ENCODE measurements at regions not wholly inside any gene's neighbourhood (a gene's known extent, or its start where the extent isn't known, plus 50 kb on each side); places are given as distances from the start of the nearest gene placed in this dataset.

DNA sequence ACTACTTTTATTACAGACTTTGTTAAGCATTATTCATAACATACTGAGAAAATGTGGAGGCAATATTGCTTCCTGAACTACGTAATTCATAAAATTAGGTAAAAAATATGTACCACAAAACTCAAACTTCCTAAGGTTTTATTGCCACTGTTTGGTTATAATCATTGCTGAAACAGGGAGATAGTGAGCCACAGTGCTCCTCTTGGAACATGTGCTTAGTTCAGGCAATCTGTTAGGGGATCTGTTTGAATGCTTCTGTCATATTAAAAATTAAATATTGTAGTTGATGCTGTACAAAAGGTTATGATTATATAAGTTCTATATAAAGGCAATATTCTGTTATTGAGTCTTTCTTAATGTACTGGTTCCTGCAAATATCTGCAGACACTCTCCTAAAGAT is 480.7 kb downstream of the GRXCR1 start:
- no peak overlapping the region for H3K4me3 ChIP-seq
- intact Hi-C loops (cut with DNase I): no loop called here
- no peak for TF ChIP-seq CTCF (IDR thresholded peaks at IDR 0.05)
- H3K4me1 ChIP-seq: no peaks in the 10 kb centered on the region
- no peak overlapping the region for H3K27ac ChIP-seq
- no peaks in the 10 kb centered on the region for H3K9me3 ChIP-seq
- no peak for DNase-seq
- ATAC-seq: no peak
- WGBS, 3 donors: 78 to 89% (median 80%) methylated on average over 1 of the region's 1 CpG
- no peaks in the 10 kb centered on the region for H3K27me3 ChIP-seq (ENCODE audit: insufficient read depth in 3 of 3, low read length in 2 of 3)
- H3K36me3 ChIP-seq (ENCODE audit: insufficient read depth in 1 of 2, low read depth in 1 of 2): no peaks in the 10 kb centered on the region

- no peak overlapping the region for H3K27ac ChIP-seq
- no peak for TF ChIP-seq CTCF (IDR thresholded peaks at IDR 0.05)
- 46 to 64% (median 62%) methylated on average over 1 of the region's 1 CpG for WGBS, 3 donors
These were observed 481.8 kb downstream of the GRXCR1 start for GRCh38 chr4:43374216-43374751.

DNA sequence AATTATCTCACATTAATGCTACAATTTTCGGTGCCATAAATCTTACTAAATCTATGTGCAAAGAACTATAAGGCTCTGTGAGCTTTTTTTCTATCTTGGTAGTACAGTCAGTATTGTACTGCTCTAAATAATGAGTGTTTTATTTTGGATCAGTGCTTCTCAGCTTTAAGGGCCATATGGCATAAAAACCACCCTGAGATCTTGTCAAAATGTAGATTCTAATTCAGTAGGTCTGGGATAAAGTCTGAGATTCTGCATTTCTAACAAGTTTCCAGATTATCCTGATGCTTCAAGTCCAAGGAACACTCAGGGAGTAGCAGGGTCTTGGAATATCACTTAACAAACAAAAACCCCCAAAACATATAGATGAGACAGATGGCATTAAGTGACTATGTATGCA is 486.5 kb downstream of the GRXCR1 start:
- no peak overlapping the region for H3K27ac ChIP-seq
- no peaks in the 10 kb centered on the region for H3K27me3 ChIP-seq (ENCODE audit: insufficient read depth in 3 of 3, low read length in 2 of 3)
- TF ChIP-seq CTCF (IDR thresholded peaks at IDR 0.05): no peak
- H3K9me3 ChIP-seq: no peaks in the 10 kb centered on the region
- WGBS, 3 donors: 77 to 84% (median 79%) methylated on average over 1 of the region's 1 CpG
- no peaks in the 10 kb centered on the region for H3K4me1 ChIP-seq
- intact Hi-C loops (cut with DNase I): no loop called here
- H3K4me3 ChIP-seq: no peak overlapping the region
- no peak for DNase-seq
- ATAC-seq: no peak
- H3K36me3 ChIP-seq (ENCODE audit: insufficient read depth in 1 of 2, low read depth in 1 of 2): no peaks in the 10 kb centered on the region

More at GRCh38 chr4:43374216-43374751, 481.8 kb downstream of the GRXCR1 start:
- DNase-seq: no peak
- no peaks in the 10 kb centered on the region for H3K27me3 ChIP-seq (ENCODE audit: insufficient read depth in 3 of 3, low read length in 2 of 3)
- H3K36me3 ChIP-seq (ENCODE audit: insufficient read depth in 1 of 2, low read depth in 1 of 2): no peaks in the 10 kb centered on the region
- intact Hi-C loops (cut with DNase I): no loop called here
- no peaks in the 10 kb centered on the region for H3K4me1 ChIP-seq
- ATAC-seq: no peak
- no peak overlapping the region for H3K4me3 ChIP-seq
- no peaks in the 10 kb centered on the region for H3K9me3 ChIP-seq

GRCh38 chr4:43380093-43380492 is 487.6 kb downstream of the GRXCR1 start:
- H3K4me1 ChIP-seq: no peaks in the 10 kb centered on the region
- 51 to 52% (median 52%) methylated on average over 2 of the region's 2 CpGs for WGBS, 3 donors
- intact Hi-C loops (cut with DNase I): no loop called here
- H3K27me3 ChIP-seq (ENCODE audit: insufficient read depth in 3 of 3, low read length in 2 of 3): no peaks in the 10 kb centered on the region
- no peaks in the 10 kb centered on the region for H3K36me3 ChIP-seq (ENCODE audit: insufficient read depth in 1 of 2, low read depth in 1 of 2)
- DNase-seq (no peak), ATAC-seq (no peak)
- H3K9me3 ChIP-seq: no peaks in the 10 kb centered on the region
- TF ChIP-seq CTCF (IDR thresholded peaks at IDR 0.05): no peak
- no peak overlapping the region for H3K4me3 ChIP-seq
- H3K27ac ChIP-seq: no peak overlapping the region

DNA sequence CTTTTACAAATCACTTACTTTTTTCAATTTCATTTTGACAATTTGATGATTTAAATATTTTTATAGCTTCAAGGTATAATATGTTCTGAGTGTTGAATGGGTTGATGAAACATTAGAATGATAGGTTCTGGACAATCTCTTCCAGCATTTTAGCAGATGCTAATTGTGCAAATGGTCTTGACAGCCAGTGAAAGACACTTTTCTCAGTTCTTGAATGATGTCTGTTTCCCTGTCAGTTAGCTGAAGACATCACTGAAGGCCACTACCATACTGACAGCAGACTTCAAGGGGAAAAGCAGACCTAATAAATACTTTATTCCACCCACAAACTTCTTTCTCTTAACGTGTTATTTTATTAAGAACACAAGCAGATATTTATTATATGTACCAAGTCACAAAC is 498.6 kb downstream of the GRXCR1 start:
- no peaks in the 10 kb centered on the region for H3K36me3 ChIP-seq (ENCODE audit: insufficient read depth in 1 of 2, low read depth in 1 of 2)
- intact Hi-C loops (cut with DNase I): no loop called here
- H3K4me1 ChIP-seq: no peaks in the 10 kb centered on the region
- H3K9me3 ChIP-seq: no peaks in the 10 kb centered on the region
- no peak overlapping the region for H3K4me3 ChIP-seq
- DNase-seq (no peak), ATAC-seq (no peak)
- H3K27me3 ChIP-seq (ENCODE audit: insufficient read depth in 3 of 3, low read length in 2 of 3): no peaks in the 10 kb centered on the region
- WGBS, 3 donors: 21 to 40% (median 29%) methylated on average over 1 of the region's 1 CpG
- no peak for TF ChIP-seq CTCF (IDR thresholded peaks at IDR 0.05)
- H3K27ac ChIP-seq: no peak overlapping the region
